GM21576 (cell line): ENCODE measurements at regions not wholly inside any gene's neighbourhood (a gene's known extent, or its start where the extent isn't known, plus 50 kb on each side); places are given as distances from the start of the nearest gene placed in this dataset.

ENCODE experiments used
- ATAC-seq: cut with Tn5 transposase; IDR thresholded peaks from one replicate; pipeline ENCODE4 v1.9.1; 2021; ENCODE audit warnings: mild to moderate bottlenecking, moderate library complexity; ENCODE audit not compliant: unreplicated experiment

GRCh38 chr4:181646864-181647263 is 596.3 kb upstream of the TENM3 start:
- ATAC-seq: no peak

GRCh38 chr4:181647396-181648147 is 595.6 kb upstream of the TENM3 start:
- ATAC-seq: no peak

DNA sequence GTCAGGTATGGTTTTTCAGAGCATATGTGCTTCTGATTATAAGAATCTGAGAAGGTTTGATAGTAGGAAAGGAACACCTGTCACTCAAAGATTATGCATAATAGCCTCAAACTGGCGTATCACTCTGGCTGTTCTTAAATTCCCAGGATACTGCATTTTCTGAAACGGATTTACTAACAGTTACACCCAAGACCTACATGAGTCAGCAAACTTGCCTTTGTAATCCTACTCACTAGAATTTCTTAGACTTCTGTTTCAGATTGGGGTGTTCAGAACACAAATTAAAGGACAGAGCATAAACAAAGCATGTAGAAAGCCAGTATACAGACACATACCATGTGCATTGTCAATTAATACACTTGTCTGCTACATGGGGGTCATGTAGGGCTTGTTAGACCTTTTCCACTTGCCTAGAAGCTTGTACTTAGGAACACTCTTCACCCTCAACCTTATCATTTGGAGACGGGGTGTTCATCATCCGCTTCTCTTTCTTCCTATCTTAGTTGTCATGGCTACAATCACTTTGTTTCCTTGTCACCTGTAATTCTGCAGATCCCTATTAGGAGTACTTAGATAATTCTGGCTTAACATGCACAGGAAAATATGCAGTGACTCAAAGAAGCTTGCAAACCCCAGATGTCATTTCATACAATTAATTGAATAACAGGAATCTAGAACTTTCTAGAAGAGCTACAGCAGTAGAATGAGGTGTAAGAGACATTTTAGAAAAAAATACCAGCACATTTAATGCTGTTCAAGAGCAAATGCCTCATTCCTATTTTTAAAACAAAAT is 593.0 kb upstream of the TENM3 start:
- no peak for ATAC-seq

DNA sequence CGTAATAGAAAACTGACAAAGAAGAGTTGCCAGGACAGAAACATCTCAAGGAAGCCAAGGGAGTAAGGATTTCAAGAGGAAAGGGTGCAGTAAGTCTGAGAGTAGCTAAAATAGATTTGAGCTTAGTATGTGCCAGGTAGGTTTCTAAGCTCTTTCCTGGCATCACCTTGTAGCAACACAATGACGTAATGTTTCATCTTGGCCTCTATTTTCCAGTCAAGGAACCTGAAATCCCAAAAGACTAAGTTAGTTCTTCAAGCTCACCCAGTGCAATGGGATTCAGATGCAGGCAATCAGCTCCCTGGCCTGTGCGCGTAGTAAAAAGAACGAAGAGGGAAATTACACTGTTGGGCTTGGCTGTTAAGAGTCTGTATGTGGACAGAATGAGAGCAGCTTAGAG is 586.5 kb upstream of the TENM3 start:
- ATAC-seq: no peak

GRCh38 chr4:181659202-181659601 is 584.0 kb upstream of the TENM3 start:
- ATAC-seq: no peak

DNA sequence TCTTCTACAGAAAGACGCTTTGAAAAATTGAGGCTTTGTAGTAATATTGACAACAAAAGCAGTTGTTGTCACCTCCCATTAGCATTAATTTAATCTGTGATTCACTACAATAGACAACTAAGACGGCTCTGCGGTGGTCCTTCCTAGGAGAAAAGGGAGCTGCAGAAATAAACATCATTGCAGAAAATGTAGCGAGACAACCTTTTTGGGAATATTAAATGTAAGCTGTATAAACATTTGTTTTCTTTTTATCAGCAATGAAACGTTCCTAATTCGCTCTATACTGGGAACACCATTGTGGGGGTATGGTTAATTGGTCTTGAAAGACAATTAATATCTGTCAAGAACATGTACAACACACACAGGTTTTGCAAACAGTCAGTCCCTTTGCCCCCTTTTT is 583.3 kb upstream of the TENM3 start:
- ATAC-seq: no peak

GRCh38 chr4:181661090-181661489 is 582.1 kb upstream of the TENM3 start:
- ATAC-seq: no peak

DNA sequence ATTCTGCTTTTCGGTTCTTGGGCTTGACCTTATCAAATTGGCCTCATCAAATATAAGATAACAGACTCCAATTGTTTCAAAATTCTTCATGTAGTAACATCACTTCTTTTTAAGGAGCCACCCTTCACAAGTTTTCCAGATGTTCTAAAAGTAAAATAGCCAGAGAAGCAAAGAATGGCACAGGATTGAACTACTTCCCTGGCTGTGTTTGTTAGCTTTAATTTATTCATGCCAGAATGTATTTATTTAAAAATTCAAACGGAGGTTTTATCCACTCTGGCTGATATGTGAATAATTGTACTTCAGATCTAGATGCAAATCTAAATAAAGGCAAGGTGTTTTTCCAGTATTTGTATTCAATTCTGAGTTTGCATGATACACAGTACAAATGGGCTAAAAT is 581.3 kb upstream of the TENM3 start:
- no peak for ATAC-seq

- ATAC-seq: no peak
These were observed 580.8 kb upstream of the TENM3 start for GRCh38 chr4:181662383-181662782.

GRCh38 chr4:181670506-181670905 is 572.7 kb upstream of the TENM3 start:
- ATAC-seq: no peak

DNA sequence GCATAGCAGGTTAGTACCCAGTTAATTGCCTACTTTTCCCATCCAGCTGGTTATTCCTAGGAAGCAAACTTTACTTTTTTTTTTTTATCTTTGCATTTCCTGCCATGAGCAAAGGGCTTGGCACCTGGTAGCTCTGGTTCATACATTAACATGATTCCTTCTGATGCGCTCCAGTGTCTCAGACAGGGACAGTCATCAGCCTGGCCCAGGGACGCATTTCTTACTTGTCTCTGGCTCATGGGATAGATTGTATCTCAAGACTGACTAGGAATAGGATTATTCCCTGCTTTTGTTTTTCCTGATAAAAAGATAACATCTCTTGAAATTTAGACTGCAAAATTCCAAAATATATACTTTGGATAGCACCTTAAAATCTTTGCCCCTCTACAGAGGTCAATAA is 571.5 kb upstream of the TENM3 start:
- no peak for ATAC-seq

- no peak for ATAC-seq
These were observed 570.5 kb upstream of the TENM3 start for GRCh38 chr4:181672751-181673150.

DNA sequence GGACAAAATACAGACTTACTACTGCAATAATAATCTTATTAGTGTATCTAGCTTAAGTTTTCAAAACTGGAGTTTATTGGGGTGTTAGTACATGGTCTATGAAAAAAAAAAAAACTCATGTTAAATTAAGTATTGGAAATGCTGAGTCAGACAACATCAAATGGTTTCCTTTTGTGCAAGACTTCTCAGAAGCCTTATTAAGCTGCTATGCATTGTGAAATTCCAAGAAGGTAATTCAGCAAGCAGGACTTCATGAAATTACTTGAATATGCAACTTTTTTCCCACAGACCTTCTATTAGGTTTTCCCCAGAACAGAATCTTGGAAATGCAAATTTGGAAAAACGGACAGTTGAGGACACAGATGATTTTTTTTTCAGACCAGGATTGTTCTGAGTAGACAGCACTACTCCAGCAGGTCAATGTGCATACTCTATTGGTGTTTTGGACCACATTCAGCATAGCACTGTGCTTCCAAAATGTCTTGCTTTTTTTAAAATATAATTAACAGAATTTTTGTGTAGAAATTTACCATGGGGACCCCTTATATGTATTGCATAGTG is 568.8 kb upstream of the TENM3 start:
- no peak for ATAC-seq

DNA sequence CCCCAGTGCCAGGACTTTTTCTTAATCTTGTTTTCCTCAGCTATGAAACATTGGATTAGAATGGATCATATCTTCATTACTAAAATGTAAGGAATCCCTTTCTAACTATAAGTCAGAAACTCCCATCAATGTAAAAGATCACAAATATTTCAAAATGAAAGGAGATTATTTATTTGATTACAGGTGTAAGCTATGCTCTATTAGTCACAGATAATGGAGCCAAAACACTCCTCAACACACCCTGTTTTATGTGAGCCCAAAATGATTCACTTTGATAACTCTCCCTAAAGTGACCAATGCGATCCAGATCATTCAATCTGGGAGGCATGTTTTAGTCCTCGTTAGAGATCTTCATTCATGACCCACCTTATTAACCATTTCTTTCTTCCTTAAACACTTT is 566.7 kb upstream of the TENM3 start:
- ATAC-seq: no peak

DNA sequence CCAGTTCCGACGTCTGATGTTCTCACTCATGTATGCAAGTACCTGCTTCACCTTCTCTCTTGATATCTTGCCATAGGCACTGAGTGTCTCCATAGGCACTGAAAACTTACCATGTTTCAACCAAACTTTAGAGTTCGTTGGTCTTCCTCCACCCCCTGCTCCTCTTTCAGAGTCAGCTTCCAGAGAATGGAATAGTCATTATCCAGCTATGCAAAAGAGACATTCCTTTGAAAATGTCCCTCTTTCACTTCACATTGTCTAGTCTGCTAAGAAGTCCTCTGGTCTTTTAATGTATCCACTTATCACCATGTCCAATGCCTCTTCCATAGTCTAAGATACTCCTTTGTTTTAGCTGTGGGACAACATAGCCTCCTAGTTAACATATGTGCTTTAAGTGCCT is 566.0 kb upstream of the TENM3 start:
- no peak for ATAC-seq

DNA sequence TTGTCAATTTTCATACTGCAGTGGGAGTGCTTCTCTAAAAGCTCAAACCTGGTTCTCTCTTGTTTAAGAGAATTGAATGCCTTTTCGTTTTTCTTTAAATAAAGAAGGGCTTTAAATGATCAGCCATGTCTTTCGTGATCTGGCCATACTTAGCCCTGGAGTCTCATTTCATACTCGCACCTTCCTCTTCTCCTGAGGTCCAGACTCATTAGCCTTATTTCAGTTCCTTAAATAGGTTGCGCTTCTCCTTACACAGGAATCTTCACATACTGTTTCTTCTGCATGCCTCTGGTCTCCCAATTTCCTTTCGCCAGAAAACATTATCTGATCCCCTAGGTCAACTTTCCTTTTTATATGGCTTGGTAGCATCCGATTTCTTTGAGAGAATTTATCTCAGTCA is 565.6 kb upstream of the TENM3 start:
- no peak for ATAC-seq

- ATAC-seq: no peak
These were observed 563.4 kb upstream of the TENM3 start for GRCh38 chr4:181679754-181680153.

- ATAC-seq: no peak
These were observed 560.7 kb upstream of the TENM3 start for GRCh38 chr4:181682367-181683047.

DNA sequence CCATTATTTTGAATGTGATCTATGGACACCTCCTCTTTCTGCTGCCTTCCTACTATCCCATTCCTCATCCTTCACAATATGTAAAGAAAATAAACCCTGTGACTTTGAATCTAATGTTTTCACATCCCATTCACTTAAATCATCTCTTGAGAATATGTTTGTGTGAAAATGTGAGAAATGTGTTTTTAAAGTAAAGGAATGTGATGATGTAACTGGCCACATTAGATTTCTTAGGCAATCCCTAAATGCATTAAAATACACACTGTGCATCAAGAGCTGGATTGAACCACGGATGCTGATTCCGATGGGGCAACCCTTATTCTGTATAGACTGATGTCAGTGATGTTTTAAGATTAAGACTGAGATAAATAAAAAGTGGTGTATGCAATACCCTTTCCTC is 558.9 kb upstream of the TENM3 start:
- ATAC-seq: no peak

GRCh38 chr4:181685461-181685860 is 557.7 kb upstream of the TENM3 start:
- no peak for ATAC-seq

GRCh38 chr4:181685911-181686310 is 557.3 kb upstream of the TENM3 start:
- ATAC-seq: no peak

DNA sequence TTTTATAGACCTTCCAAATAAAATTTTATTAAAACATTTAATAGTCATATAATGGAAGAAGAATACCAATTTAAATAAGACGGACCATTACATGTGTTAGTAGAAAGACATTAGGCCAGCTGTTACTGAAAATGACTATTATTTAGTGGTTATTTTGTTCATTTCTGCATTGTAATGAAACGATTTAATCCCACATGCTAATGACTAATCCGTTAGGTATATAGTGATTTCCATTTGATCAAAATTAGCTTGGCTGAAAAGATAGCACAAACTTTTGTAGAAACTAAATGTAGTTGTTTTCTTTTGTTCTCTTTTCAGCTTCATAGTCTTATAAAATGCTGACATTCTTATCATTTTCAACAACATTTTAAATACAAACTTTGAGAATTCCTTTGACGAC is 556.1 kb upstream of the TENM3 start:
- no peak for ATAC-seq
